ENCODE measurements at regions not wholly inside any gene's neighbourhood (a gene's known extent, or its start where the extent isn't known, plus 50 kb on each side); places are given as distances from the start of the nearest gene placed in this dataset.

- TF ChIP-seq FOSL1 (IDR thresholded peaks at IDR 0.05; ENCODE audit: low read depth), result no peak
- TF ChIP-seq POLR2AphosphoS5 (IDR thresholded peaks at IDR 0.05; ENCODE audit: low read depth, low read length), result no peak
- TF ChIP-seq CEBPB (IDR thresholded peaks at IDR 0.05; ENCODE audit: low read depth), result no peak
- TF ChIP-seq CTCF (IDR thresholded peaks at IDR 0.05 in 2 of 3, conservative IDR thresholded peaks at IDR 0.05 in 1 of 3; ENCODE audit: borderline replicate concordance in 1 of 3, insufficient read depth in 1 of 3, low read depth in 2 of 3, low read length in 2 of 3), result no peak
- no peak for TF ChIP-seq ZBTB33 (IDR thresholded peaks at IDR 0.05; ENCODE audit: extremely low read depth, insufficient replicate concordance, low read length)
- TF ChIP-seq TCF7L2 (IDR thresholded peaks at IDR 0.05; ENCODE audit: borderline replicate concordance, extremely low read depth, insufficient read depth, insufficient read length), result no peak
- no peak for TF ChIP-seq EZH2phosphoT487 (IDR thresholded peaks at IDR 0.05; ENCODE audit: borderline replicate concordance)
- no peak for TF ChIP-seq CBX3 (IDR thresholded peaks at IDR 0.05; ENCODE audit: low read depth)
- TF ChIP-seq REST (IDR thresholded peaks at IDR 0.05; ENCODE audit: low read depth), result no peak
- TF ChIP-seq YY1 (IDR thresholded peaks at IDR 0.05; ENCODE audit: extremely low read depth, insufficient replicate concordance, low read depth, low read length), result no peak
- TF ChIP-seq JUND (IDR thresholded peaks at IDR 0.05), result no peak
- TF ChIP-seq ELF1 (IDR thresholded peaks at IDR 0.05; ENCODE audit: borderline replicate concordance, low read depth), result no peak
- no peak for TF ChIP-seq SRF (IDR thresholded peaks at IDR 0.05; ENCODE audit: low read depth)
- TF ChIP-seq ATF3 (IDR thresholded peaks at IDR 0.05), result no peak
- no peak for TF ChIP-seq EZH2 (IDR thresholded peaks at IDR 0.05)
- TF ChIP-seq SP1 (IDR thresholded peaks at IDR 0.05; ENCODE audit: low read depth), result no peak
- TF ChIP-seq MAX (IDR thresholded peaks at IDR 0.05), result no peak
- TF ChIP-seq ZFX (IDR thresholded peaks at IDR 0.05), result no peak
- no peak for TF ChIP-seq ZNF274 (IDR thresholded peaks at IDR 0.05; ENCODE audit: low read depth, low read length)
- no peak for TF ChIP-seq RAD21 (IDR thresholded peaks at IDR 0.05; ENCODE audit: low read depth)
- Histone ChIP-seq H4K20me1 (ENCODE audit: insufficient read depth) (no peaks in the 10 kb centered on the region), H2AFZ (ENCODE audit: low read depth, low read length, poor library complexity, severe bottlenecking) (no peak overlapping the region), H3K27me3 (ENCODE audit: insufficient read depth, low read length) (no peaks in the 10 kb centered on the region), H3K9me3 (ENCODE audit: control insufficient read depth in 1 of 2, insufficient read depth in 1 of 2, low read depth in 1 of 2, low read length in 2 of 2) (no peaks in the 10 kb centered on the region; a peak in 1 of 4 replicates), H3K9ac (ENCODE audit: low read length) (no peak overlapping the region), H3K4me2 (ENCODE audit: low read length) (no peak overlapping the region), H3K4me3 (replicated peaks in 1 of 2; ENCODE audit: low read depth in 1 of 2, low read length in 2 of 2) (no peak overlapping the region), H3K27ac (ENCODE audit: low read depth, low read length) (no peak overlapping the region), H3K79me2 (ENCODE audit: insufficient read depth, low read length) (no peaks in the 10 kb centered on the region), H3K9me2 (ENCODE audit: insufficient read depth) (no peaks in the 10 kb centered on the region), H3K36me3 (ENCODE audit: control insufficient read depth in 1 of 2, insufficient read depth in 2 of 2, low read length in 2 of 2) (no peaks in the 10 kb centered on the region), H3K4me1 (ENCODE audit: control insufficient read depth in 1 of 2, insufficient read depth in 2 of 2, low read length in 2 of 2) (no peaks in the 10 kb centered on the region)
- BruUV-seq (replicated peaks), result no TSS peak
- intact Hi-C loops (cut with micrococcal nuclease), result no loop called here
- ChIA-PET CTCF (no interaction called here), RAD21 (ENCODE audit: low non-redundant PET in 1 of 2, low total read pairs in 2 of 2, uncharacterized antibody in 2 of 2, unreplicated experiment in 2 of 2) (no interaction called here), POLR2A (no interaction called here)
- DNase-seq (ENCODE audit: low read depth, low spot score) (no peak), ATAC-seq (no peak)
Measured at GRCh38 chr12:19605720-19606119, 166.4 kb downstream of the AEBP2 start.
